Glutamatergic neuron (in vitro differentiated cells): ENCODE measurements at regions not wholly inside any gene's neighbourhood (a gene's known extent, or its start where the extent isn't known, plus 50 kb on each side); places are given as distances from the start of the nearest gene placed in this dataset.

Experiments
- DNase-seq: peaks from one replicate; pipeline ENCODE4 v3.0.0; 2022
- H3K27ac Mint-ChIP-seq: one replicate; pipeline ENCODE4 v1.8.0; 2020; ENCODE audit warnings: mild to moderate bottlenecking, mixed read lengths, inconsistent platforms; ENCODE audit not compliant: unreplicated experiment
- H3K27me3 Mint-ChIP-seq: one replicate; pipeline ENCODE4 v1.8.0; 2020; ENCODE audit warnings: mild to moderate bottlenecking, moderate library complexity, mixed read lengths, inconsistent platforms; ENCODE audit not compliant: unreplicated experiment
- H3K36me3 Mint-ChIP-seq: one replicate; pipeline ENCODE4 v1.8.0; 2020; ENCODE audit warnings: mild to moderate bottlenecking, mixed read lengths, inconsistent platforms; ENCODE audit not compliant: unreplicated experiment
- H3K4me1 Mint-ChIP-seq: one replicate; pipeline ENCODE4 v1.8.0; 2020; ENCODE audit warnings: mild to moderate bottlenecking, low read depth, mixed read lengths, inconsistent platforms; ENCODE audit not compliant: unreplicated experiment
- H3K4me3 Mint-ChIP-seq: one replicate; pipeline ENCODE4 v1.8.0; 2020; ENCODE audit warnings: mild to moderate bottlenecking, mixed read lengths, inconsistent platforms; ENCODE audit not compliant: unreplicated experiment
- H3K9me3 Mint-ChIP-seq: one replicate; pipeline ENCODE4 v1.8.0; 2020; ENCODE audit warnings: mild to moderate bottlenecking, moderate library complexity, mixed read lengths, inconsistent platforms; ENCODE audit not compliant: unreplicated experiment
- TF ChIP-seq, protein P1 (sequence below): fragments of 200-600 bp; sonication (generic); IDR thresholded peaks from one replicate; pipeline ENCODE4 v1.5.0; 2021; ENCODE audit not compliant: partially characterized antibody, unreplicated experiment

DNA sequence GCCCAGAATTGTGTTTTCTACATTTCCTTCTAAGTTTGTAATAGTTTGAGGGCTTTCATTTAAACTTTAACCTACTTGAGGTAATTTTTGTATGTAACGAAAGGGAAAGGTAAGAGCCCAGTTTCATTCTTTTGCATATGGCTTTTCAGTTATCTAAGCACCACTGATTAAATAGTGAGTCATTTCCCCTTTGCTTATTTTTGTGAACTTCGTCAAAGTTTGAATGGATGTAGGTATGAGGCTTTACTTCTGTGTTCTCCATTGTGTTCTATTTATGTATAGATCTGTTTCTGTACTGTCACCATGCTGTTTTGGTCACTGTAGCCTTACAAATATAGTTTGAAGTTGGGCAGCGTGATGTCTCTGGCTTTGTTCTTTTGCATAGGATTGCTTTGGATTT is 944.8 kb upstream of the CNTNAP5 start:
- H3K9me3 Mint-ChIP-seq = no peaks in the 10 kb centered on the region
- H3K4me3 Mint-ChIP-seq = no peak overlapping the region
- TF ChIP-seq, protein P1, sequence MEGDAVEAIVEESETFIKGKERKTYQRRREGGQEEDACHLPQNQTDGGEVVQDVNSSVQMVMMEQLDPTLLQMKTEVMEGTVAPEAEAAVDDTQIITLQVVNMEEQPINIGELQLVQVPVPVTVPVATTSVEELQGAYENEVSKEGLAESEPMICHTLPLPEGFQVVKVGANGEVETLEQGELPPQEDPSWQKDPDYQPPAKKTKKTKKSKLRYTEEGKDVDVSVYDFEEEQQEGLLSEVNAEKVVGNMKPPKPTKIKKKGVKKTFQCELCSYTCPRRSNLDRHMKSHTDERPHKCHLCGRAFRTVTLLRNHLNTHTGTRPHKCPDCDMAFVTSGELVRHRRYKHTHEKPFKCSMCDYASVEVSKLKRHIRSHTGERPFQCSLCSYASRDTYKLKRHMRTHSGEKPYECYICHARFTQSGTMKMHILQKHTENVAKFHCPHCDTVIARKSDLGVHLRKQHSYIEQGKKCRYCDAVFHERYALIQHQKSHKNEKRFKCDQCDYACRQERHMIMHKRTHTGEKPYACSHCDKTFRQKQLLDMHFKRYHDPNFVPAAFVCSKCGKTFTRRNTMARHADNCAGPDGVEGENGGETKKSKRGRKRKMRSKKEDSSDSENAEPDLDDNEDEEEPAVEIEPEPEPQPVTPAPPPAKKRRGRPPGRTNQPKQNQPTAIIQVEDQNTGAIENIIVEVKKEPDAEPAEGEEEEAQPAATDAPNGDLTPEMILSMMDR = no peak
- no peak overlapping the region for H3K27ac Mint-ChIP-seq
- H3K36me3 Mint-ChIP-seq = no peaks in the 10 kb centered on the region
- H3K27me3 Mint-ChIP-seq = no peaks in the 10 kb centered on the region
- no peaks in the 10 kb centered on the region for H3K4me1 Mint-ChIP-seq
- DNase-seq = no peak

DNA sequence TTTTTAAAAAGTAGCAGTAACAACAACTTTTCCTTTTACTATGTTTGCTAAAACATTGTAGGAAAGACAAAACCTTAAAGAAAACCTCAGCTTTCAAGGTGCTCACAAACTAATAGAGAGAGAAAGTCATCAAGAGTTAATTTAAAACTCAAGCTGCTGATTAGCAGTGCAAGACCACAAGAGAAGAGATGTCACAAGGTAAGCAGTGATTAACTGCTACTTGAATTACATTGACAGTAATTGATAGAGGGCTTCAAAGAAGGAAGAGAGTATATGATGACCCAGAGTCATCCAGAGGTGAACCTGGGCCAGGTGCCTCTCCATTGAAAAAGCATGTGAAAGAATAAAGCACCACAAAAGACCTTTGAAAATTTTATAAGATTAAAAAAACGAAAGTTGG is 939.6 kb upstream of the CNTNAP5 start:
- DNase-seq = no peak
- no peaks in the 10 kb centered on the region for H3K4me1 Mint-ChIP-seq
- no peak overlapping the region for H3K4me3 Mint-ChIP-seq
- TF ChIP-seq, protein P1 = no peak
- no peaks in the 10 kb centered on the region for H3K27me3 Mint-ChIP-seq
- no peaks in the 10 kb centered on the region for H3K36me3 Mint-ChIP-seq
- H3K27ac Mint-ChIP-seq = no peak overlapping the region
- H3K9me3 Mint-ChIP-seq = no peaks in the 10 kb centered on the region

DNA sequence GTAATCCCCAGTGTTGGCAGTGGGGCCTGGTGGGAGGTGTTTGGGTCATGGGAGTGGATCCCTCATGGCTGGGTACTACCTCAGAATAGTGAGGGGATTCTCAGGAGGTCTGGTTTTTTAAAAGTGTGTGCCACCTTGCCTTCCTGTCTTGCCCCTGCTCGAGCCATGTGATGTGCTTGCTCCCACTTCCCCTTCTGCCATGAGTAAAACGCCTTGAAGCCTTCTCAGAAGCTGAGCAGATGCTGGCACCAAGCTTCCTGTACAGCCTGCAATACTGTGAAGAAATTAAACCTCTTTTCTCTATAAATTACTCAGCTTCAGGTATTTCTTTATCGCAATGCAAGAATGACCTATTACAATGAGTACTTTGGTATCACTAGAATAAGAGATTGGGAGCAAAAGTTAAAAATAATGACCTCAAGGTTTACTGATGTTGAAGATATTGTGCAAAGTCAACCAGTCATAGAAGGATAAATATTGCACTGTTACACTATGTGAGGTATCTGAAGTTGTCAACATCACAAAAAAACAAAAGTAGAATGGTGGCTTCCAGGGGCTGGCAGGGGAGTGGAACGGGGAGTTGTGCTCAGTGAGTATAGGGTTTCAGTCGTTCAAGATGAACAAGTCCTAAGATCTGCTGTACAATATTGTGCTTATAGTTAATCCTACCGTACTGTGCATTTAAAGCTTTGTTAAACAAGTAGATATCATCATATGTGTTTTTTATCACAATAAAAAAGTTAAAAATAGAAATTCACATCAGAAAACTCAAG is 938.3 kb upstream of the CNTNAP5 start:
- TF ChIP-seq, protein P1 = no peak
- H3K27me3 Mint-ChIP-seq = no peaks in the 10 kb centered on the region
- H3K27ac Mint-ChIP-seq = no peak overlapping the region
- no peaks in the 10 kb centered on the region for H3K9me3 Mint-ChIP-seq
- no peak for DNase-seq
- no peaks in the 10 kb centered on the region for H3K4me1 Mint-ChIP-seq
- H3K4me3 Mint-ChIP-seq = no peak overlapping the region
- no peaks in the 10 kb centered on the region for H3K36me3 Mint-ChIP-seq

DNA sequence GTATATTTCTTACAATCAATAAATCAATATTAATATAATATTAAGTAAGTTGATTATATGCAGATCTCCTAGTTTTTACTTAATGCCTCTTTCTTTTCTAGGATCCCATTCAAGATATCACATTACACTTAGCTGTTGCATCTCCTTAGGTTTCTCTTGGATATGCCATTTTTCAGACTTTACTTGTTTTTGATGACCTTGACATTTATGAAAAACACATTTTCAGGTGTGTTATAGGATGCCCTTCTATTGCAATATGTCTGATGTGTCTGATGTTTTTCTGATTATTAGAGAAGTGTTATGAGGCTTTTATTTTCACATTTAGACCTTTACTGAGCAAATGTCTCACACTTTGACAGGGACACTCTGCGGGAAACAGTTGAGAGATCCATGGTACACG is 933.6 kb upstream of the CNTNAP5 start:
- DNase-seq = no peak
- Mint-ChIP-seq H3K4me1 (no peaks in the 10 kb centered on the region), H3K27me3 (no peaks in the 10 kb centered on the region), H3K27ac (no peak overlapping the region), H3K36me3 (no peaks in the 10 kb centered on the region), H3K9me3 (no peaks in the 10 kb centered on the region), H3K4me3 (no peak overlapping the region)
- TF ChIP-seq, protein P1 = no peak

DNA sequence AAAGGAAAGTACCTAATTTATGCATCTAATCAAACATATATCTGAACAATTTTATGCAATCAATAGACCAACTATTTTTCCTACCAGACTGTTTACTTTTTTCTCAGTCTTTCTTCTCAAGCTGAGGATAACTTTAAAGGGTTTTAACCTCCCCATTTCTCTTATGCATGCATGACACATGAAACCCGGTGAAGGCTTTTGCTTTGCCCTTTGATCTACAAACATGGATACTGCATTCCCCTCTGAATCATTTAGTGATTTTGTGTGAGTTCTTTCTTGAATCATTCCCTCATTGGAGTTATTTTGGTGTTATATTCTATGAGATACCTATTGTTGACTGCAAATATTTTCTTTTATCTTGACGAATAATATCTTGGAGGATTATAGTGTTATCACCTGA is 931.9 kb upstream of the CNTNAP5 start:
- Mint-ChIP-seq H3K4me3 (no peak overlapping the region), H3K36me3 (no peaks in the 10 kb centered on the region), H3K27me3 (no peaks in the 10 kb centered on the region), H3K27ac (no peak overlapping the region), H3K4me1 (no peaks in the 10 kb centered on the region), H3K9me3 (no peaks in the 10 kb centered on the region)
- TF ChIP-seq, protein P1 = no peak
- DNase-seq = no peak
